HG03432 (cell line): ENCODE measurements at regions not wholly inside any gene's neighbourhood (a gene's known extent, or its start where the extent isn't known, plus 50 kb on each side); places are given as distances from the start of the nearest gene placed in this dataset.

Experiments
- ATAC-seq: cut with Tn5 transposase; IDR thresholded peaks from one replicate; pipeline ENCODE4 v1.9.1; 2021; ENCODE audit warnings: mild to moderate bottlenecking, moderate library complexity; ENCODE audit not compliant: unreplicated experiment

DNA sequence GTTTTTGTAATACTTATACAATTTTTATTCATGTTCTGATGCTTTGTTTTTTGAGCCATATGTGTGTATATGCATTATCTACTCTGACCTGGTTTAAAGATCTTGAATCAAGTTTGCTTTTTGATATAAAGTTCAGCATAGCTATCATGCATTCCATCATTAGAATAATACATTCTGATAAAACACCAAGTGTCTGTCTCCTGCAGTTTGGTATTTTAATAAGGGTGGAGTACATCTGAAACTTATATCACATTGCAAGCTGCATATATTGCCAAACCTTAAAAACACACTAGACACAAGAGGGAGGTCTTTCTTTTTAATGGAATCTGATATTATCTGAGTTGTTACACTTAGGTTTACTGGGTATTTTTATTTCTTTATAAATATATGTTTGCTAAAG is 102.8 kb upstream of the ADAMTSL1 start:
- no peak for ATAC-seq

DNA sequence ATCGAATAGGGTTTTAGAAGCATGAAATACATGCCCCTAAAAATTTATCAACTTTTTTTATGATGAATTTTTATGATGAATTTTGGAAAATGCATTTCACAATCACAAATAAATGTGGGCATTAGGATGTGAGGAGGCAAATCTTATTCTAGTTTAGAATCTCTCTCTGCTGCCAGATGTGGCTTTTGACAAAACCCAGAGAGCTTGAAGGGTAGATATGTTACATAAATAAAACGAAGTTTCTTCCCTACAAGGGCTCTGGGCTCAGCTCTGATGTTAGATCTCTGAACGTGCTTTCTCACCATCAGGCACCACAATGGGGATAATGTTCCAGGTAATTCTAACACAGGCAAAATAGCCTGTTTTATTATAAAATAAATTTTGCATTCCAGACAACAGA is 102.3 kb upstream of the ADAMTSL1 start:
- no peak for ATAC-seq

DNA sequence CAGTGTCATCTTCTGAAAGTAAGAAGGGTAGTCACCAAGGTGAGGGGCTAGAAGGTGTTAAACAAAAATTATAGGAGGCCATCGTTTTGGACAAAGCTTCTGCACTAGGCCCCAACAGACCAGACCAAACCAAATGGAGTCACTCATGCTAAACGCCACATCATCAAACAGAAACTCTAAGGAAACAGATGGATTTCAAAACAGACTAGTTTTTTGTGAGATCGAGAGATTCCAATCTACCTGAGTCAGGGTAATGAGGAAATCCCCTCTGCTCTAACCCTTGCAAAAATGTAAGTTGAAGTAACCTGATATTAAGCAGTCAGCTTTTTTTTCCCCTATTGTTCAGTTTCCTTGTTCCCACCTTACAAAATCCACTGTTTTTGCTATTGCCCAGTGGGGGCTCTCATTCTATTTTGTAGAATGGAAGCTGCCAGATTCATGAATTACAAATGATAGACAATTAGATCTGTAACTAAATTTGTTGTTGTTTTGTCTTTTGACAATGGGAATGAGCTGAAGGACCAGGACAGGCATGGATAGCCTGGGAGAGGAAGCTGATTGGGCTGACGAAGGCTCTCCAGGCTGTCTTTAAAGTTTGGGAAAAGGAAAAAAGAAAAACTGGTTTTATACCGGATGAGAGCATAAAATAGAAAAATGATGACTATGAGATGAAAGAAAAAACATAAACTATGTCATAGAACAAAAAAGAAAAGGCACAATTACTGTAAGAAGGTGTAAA is 94.7 kb upstream of the ADAMTSL1 start:
- ATAC-seq, result no peak

DNA sequence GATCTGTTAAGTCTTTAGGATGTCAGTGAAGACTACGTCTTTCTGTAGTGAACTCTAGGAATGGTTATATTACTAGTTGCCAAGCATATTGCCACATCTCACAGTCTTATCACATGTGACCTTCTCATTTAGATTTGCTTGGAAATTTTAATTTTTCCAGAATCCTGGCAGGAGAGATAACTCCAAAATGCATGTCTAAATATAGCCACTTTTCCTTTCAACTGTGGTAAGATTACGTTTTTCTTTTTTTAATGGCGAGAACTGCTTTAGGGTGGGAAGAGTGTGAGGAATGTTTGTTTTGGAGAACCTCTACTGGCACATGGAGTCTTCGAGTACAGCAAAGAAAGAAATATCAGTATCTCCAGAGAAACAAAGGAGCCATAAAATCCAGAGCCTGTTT is 91.7 kb upstream of the ADAMTSL1 start:
- ATAC-seq, result no peak

DNA sequence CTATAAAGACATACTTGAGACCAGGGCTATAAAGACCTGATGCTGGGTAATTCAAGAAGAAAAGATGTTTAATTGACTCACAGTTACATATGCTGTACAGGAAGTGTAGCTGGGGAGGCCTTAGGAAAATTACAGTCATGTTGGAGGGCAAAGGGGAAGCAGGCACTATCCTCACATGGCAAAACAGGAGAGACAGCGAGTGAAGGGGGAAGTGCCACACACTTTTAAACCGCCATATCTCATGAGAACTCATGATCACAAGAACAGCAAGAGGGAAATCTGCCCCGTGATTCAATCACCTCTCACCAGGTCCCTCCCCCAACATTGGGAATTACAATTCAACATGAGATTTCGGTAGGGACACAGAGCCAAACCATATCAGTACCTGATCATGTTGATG is 89.9 kb upstream of the ADAMTSL1 start:
- no peak for ATAC-seq

DNA sequence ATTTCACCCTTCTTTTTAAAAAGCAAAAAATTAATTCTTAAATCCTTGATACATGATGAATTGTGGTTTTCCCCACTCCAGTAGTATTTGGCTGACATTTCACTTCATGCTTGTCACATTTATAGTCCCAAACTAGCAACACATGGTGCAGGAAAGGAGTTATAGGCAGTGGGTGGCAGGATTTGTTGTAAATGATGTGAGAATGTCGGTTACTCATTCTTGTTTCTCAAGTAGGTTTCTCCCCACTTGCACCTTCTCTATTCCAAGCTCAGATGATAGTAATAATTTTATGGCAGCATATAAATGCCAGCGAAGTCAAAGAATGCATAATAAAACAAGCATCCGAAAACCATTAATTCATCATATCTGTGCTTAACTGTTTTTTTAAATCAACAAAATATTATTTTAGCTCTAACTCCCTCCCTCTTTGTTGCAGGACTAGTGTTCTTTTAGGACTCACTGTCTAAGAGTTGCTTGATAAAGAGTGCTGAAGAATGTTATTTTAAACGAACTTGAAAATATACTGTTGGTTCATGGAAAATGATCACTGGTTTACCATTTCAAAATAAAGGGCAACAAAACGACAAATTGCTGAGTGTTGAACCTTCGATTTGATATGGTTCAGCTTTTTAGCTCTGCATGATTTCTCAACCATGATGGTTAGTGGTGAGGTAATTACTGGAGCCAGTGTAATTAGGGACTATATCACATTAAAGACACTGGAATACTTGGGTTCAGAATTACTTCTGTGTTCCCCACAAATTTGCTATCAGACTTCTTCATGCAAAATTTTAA is 88.1 kb upstream of the ADAMTSL1 start:
- ATAC-seq, result no peak

DNA sequence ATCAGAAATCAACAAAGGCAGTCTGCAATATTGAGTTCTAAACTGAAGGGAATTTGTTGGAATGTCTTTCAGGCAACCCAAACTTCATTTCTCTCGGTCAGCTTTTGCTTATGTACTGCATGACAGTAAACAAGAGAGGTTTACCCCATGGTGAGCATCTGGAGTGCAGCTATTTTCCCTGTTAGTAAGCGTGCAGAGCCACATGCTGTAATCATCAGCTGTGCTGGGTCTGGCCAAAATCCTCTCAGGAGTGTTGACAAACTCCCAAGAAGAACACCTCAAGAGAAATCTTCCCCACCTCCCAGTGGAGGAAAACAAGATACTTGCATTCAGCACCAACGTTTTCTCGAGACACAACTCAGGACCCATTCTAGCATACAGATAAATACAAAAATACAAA is 83.6 kb upstream of the ADAMTSL1 start:
- no peak for ATAC-seq

DNA sequence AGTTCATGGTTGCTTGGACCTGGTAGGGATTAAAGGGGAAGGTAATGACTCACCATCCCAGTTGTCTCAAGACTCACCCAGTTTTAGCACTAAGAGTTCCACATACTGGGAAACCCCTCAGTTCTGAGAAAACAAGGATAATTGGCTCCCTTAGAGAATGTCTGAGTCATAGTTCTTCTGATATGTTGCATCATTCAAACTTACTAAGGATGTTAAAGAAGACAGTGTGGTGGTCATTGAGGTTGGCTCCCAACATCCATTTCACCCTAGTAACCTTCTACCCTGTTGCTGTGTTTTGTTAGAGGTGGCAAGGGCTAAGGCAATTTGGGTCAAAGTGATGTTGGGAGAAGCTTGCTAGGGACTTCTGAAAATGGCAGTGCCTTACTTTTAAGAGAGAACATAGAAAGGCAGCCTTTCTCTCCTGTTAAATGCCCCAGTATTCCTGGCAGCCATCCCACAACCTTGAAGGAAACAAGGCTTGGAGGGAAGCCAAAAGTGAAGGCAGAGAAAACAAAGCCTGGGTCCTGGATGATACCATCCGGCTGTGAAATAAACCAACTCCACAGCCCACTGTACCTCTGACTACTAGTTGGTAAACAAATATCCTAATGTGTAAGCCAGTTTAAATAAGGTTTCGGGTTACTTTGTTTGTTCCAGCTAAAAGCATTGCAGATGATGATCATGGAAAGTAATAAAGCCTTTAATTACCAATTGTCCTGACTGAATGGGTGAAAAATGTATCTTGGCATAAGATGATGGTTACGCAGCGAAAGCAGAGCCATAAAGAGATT is 80.4 kb upstream of the ADAMTSL1 start:
- ATAC-seq, result no peak

DNA sequence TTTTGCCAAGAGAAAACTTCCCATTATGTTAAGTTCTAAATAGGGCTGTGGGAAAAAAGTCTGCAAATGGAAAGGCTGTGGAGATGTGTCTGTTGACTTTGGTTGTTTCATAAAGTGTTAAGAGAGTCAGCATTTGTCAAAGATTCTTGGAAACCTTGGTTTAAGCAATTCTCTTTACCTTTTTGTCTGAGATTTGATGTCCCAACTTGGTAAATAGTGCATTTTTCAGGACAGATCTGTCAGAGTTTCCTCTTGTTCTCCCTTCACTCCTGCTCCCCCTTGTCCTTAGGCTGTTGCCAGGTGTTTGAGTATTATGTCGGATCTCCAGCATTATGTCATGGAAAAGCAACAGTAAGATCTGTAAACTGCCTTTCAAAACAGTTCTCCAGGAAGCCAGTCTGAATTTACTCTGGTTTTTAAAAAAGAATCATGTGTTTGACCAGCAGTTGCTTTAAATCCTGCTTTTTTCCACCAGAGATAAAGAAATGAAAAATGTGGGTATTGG is 79.1 kb upstream of the ADAMTSL1 start:
- no peak for ATAC-seq

DNA sequence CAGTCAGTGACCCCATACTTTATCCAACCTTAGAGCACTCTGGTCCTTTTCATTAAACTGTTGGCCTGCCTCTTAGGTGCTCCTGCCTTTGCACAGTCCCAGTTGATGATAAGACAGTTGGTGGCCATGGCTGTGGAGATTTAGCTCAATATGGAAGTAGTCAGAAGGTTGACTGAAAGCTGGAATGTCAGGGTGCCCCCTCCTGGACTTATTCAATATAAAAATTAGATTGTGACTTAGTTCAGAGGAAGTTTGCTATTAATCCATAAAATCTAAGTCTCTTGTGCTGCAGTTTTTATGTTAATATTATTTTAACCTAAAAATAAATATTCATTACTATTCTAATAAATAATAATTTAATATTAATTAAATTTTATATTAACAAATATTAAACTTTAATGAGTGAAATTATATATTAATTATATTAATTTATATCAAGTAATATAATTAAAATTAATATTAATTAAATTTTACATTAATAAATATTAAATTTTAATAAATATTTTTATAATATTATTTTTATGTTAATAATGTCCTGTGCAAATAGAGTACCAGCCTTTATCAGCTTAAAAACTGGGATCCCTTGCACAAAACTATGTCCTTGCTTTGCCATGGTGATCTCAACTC is 77.7 kb upstream of the ADAMTSL1 start:
- no peak for ATAC-seq

DNA sequence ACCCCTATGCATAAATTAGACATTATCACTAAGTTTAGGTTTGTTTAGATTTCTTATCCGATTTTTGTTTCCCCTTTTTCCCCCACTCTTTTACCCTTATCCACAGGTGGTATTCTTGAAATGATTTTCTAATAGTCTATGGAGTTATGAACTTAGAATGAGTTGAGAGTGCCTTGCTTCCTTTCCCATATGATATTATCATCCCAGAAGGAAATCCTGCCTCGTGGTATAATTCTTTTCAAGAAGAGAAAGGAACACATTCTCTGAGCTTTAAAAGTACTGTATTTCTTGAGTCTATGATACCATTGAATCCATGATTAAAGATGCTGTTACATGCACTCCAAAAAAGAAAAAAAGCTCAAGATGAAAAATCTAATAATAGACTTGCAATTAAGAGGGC is 76.9 kb upstream of the ADAMTSL1 start:
- ATAC-seq, result no peak

DNA sequence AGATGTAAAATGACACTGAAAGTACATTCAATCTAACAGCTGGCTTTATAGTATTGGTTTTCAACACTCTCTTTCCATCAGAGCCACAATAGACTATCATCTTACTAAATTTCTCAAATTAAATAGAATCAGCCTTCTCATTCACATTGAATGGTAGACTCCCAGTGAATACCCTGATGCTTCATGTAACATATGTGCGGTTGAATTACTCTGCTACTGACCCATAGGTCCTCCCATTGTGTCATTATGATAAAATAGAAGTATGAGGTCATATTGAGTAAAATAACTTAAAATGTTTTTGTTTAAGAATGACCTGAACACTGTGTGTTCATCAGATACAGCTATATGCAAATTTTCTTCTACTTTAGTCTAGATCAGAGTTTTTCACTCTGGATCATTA is 75.9 kb upstream of the ADAMTSL1 start:
- no peak for ATAC-seq

DNA sequence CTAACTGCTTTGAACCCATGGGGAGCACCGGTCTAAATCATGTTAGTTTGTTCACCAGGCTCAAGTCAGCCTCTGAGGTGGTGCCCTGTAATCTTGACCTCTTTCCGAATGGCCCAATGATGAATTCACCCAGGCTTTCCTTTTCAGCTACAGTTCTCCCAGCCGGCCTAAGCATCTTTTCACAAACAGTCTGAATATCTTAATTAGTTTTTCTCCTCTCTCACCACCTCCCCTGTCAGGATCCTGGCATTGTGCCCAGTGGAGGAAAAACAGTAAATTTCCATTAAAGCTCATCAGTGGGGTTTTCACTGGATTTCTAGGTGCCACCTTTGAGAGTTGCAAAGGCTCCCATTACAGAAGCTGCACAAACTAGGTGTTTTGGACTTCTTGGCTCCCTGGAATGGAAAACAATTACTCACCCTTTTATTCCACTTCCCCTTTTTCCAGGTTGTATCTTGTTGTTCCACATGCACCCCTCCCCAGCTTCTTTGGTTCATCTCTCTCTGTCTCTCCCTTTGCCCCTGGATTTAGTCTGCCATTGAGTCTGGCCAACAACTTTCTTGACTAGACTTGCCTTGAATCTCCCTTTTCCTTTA is 69.4 kb upstream of the ADAMTSL1 start:
- ATAC-seq, result no peak

DNA sequence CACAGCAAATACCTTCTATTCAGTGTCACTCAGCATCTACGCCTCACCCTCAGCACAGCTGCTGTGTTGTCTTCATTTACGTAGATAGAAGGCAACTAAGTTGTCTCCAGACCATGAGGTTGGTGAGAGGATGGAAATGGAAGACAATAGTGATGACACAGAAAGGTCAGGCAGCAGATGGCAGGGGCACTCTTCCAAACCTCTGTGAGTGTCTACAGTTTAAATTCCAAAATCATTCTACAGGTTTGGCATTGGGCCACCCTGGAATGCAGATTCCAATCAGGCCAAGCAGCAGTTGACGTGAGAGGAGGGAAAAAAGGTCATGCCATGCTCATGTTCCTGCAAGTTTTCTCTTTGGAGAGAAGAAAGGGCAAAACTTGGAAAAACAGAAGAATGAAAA is 68.7 kb upstream of the ADAMTSL1 start:
- no peak for ATAC-seq

DNA sequence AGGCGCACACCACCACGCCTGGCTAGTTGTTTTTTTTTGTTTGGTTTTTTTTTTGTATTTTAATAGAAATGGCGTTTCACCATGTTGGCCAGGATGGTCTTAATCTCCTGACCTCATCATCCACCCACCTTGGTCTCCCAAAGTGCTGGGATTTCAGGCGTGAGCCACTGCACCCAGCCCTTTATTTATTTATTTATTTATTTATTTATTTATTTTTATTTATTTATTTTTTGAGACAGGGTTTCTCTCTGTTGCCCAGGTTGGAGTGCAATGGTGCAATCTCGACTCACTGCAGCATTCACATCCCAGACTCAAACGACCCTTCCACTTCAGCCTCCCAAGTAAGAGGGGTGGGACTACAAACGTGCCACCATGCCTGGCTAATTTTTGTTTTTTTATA is 63.0 kb upstream of the ADAMTSL1 start:
- no peak for ATAC-seq

DNA sequence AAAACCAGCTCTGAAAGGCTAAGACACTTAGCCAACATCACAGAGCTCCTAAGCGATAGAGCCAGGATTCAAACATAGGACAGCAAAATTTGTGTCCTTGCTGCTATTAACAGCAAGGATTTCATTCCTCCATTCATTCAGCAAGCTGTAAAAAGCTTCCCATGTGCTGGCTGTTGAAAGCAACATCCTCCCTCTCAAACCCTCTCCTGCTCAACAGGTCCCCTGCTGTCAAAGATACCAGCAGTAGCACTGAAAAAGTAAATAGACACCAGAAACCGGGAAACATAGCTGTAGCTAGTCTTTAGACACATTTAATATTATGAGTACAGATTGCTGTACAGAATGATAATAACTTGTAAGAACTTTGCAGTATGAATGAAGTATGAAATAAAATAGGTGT is 52.6 kb upstream of the ADAMTSL1 start:
- ATAC-seq, result no peak

DNA sequence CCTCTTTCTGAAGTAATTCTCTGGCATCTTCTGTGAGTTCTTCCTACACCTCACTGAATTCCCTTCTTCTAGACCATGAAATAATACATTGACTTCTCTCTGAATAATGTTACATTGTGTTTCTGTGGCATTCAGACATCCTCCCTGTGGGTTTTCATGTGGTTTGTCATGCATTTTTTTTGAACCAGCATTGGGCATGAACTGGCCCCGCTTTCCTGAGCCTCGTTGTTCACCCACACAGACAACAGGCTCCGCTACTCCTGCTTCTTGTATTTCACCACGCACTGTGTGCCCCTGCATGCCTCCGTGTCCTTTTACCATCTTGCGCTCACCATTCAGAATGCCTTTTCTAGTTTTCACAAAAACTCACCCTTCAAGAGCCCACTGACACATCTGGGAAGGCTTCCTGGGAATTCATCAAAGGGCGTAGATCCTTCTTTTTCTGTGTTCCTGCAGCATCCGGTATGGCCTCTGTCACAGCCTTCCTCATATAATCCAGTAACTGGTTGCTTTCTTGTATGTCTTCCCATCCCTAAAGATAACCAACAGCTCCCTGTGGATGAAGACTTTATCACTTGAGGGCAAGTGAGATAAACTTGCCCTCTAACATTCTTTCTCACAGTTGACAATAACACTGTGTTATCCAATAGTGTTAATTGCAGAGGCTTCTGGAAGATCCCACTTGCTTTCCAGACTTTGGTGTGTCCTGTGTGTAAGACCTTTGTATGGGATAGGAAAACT is 51.5 kb upstream of the ADAMTSL1 start:
- ATAC-seq, result no peak

DNA sequence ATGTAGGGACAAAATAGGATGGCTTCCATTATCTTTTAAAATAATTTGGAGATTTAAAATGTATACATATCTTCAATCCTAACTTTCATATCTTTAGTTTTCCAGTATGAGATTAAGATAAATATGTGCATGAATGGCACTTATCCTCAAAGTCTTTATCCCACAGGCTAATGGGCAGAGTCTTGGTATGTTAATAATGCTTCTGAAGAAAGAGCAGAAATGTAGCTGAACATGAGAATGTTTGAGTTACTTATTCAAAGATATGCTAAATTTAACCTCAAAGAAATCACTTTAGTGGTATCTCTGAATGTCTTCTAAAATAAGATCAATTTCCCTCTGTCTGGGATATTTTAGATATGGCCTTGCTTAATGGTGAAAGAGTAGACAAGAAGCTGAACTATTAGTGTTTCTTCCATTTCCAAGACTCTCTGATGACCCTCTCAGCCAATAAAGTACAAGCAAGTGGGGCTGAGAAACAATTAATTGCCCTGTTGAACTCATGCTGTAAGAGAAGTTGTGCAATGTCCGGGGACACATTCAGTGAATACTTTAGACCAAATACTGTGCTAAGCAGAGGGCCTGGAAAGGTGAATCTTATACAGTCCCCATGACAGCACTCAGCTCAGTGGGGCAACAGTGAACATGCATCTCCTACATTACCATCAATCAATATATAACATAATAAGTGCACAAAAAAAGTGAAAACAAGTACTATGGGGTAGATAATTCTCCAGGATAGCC is 50.0 kb upstream of the ADAMTSL1 start:
- no peak for ATAC-seq
